ENCODE measurements at regions not wholly inside any gene's neighbourhood (a gene's known extent, or its start where the extent isn't known, plus 50 kb on each side); places are given as distances from the start of the nearest gene placed in this dataset.

DNA sequence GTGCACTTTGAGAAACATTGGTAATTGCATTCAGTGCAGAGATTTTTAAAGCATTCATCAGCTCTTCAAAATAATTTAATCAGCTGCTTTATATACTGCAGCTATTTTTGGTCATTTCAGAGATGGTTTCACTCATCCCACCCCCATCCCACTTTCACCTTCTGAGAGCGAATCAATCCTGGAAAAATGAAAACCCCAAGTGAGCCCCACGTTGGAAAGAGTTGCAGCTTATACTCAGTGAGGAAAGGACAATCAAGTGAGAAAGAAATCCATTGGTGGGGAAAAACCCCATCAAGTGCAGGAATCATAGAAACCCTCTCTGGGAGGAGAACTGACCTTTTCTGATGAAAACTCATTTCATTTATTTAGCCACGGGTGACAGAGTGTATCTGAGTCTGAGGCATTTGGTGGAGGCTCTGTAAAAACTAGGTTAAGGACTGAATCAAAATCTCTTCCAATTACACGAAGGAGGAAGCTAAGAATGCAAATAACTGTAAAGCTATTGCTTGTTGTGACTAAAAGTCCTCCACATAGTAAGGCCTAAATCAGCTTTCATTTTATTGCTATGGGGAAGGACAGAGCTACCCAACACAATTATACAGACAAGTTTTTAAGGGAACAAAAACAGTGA lies 240.4 kb upstream of the PGRMC2 start:
- no peak for DNase-seq (ENCODE audit: low spot score)

DNA sequence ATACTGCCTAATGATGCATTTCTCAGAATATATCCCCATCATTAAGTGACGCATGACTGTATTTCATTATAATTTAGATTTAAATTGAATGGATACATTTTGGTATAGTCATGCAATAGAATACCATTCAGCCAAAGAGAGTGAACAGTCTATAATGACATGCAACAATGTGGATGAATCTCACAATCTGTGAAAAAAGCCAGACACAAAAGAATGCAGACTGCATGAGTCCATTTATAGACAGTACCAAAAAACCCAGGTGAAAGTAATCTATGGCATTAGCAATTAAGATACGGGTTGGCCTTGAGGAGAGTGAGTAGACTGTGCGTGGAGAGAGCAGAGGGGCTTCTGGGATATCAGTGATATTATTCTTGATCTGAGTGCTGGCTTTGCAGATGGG lies 239.7 kb upstream of the PGRMC2 start:
- DNase-seq (ENCODE audit: low spot score), result no peak

DNA sequence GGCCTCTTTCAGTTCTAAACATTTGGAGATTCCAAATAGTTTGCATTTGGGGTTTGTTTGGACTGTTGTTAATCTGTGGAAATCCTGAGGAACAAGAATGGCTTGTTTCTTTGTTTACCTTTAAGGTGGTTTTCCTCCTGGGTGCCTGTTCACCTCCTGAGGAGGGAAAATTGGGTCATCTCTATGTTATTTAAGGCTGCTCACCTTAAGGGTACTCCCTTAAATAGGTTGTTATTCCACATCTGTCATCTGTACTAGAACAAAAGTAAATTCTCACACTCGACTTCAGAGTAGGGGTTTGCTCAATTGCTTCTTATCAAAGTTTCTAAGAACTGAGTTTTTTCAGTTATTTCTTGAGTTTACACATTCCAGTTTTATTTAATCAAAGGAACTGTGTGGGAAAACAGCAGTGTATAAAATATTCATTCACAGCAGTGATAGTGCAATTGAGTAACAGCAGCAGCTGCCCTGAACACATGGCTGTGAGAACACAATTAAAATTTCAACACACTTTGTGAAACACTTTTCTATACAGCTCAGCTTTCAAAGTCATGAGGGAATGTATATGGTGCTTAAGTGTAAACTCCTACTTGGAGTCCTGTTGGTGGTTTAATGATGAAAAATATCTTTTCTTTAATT lies 238.5 kb upstream of the PGRMC2 start:
- no peak for DNase-seq (ENCODE audit: low spot score)

DNA sequence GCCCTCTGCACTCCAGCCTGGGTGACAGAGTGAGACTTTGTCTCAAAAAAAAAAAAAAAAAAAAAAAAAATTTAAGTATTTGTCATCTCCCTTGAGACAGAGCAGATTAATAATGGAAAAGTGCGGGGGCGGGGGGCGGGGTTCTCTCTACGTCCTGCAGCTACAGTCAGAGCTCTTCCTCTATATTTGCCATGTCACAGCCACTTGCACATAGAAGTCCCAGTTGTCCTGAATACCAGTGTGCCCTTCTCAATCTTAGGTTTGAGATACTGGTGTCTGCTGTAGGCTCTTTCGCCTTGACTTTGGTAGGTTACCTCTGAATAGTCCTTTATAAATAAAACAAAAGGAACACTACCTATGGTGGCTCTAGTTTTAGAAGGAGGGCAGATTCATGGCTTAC lies 237.8 kb upstream of the PGRMC2 start:
- DNase-seq (ENCODE audit: low spot score), result no peak

DNA sequence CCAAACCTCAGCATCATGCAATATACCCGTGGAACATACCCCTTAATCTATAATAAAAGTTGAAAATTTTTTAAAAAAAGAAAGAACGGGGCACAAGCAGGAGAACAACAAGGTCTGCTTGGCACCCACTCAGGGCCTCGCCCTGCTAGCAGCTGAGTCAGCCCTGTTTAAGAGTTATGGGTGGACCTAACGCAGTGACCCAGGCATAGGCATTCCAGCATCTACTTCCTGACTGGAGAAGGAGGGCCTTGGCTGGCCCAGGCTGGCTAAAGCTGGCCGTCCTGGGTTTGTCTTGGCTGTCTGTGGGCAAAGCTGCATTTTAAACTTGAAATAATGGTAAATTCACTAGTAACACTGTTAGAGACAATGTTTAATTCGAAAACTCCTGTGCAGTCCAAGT lies 236.7 kb upstream of the PGRMC2 start:
- no peak for DNase-seq (ENCODE audit: low spot score)

DNA sequence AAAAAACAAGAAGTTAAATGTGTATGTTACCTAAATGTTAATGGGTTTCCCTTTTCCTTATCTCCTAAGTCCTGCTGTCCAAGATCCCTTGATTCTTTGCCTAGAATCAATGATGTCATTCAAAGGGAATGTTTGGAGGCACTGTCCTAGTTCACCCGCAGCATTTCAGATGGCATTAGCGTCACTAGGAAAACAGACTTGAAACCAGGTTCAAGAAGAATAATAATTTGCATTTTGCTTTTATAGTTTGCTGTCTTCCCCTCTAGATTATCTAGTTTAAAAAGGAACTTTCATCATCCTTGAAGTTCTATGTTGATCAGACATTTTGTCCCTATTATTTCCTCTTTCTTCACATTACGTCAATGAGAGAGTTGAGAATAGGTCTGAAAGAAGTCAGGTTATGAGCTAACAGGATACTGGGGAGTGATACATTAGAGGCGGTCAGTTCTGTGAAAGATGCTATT lies 234.1 kb upstream of the PGRMC2 start:
- no peak for DNase-seq (ENCODE audit: low spot score)

DNA sequence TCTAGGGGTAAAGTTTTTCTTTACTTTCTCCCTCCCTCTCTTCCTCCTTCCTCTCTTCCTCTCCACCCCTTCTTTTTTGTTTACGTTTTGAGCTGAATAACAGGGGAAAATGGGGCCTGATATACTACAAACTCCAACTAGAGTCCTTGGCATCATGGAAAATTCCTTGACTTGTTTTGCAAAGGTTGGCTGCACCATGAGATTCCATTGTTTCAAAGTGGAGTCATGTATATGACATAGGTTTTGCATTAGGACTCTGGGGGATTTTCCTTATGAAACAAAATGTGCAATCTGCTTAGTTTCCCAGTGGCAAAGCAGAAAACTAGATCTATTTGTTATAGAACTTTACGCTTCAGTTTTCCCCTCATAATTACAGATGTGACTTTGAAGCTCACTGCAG lies 233.5 kb upstream of the PGRMC2 start:
- DNase-seq (ENCODE audit: low spot score), result no peak

DNA sequence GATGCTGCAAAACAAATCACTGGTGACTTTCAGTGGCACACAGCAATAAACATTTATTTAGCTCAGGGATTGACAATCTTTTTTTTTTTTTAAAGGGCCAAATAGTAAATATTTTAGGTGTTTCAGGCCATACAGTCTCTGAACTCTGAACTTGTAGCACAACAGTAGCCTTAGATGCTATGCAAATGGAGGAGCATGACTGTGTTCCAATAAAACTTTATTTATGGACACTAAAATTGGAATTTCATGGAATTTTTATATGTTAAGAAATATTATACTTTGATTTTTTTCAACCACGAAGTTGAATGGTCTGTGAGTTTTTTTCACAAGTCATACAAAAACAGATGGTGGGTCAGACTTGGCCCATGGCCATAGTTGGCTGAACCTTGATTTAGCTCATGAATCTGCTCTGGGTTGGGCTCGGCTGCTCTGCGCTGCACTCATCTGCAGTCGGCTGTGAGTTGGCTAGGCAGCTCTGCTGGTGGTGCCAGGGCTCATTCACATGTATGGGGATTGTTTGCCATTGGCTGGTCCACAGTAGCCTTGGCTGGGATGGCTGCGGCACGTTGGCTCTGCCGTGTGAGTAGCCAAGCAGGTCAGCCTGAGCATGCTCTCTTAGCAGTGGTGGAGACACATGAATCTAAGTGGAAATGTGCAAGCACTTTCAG lies 231.7 kb upstream of the PGRMC2 start:
- no peak for DNase-seq (ENCODE audit: low spot score)

DNA sequence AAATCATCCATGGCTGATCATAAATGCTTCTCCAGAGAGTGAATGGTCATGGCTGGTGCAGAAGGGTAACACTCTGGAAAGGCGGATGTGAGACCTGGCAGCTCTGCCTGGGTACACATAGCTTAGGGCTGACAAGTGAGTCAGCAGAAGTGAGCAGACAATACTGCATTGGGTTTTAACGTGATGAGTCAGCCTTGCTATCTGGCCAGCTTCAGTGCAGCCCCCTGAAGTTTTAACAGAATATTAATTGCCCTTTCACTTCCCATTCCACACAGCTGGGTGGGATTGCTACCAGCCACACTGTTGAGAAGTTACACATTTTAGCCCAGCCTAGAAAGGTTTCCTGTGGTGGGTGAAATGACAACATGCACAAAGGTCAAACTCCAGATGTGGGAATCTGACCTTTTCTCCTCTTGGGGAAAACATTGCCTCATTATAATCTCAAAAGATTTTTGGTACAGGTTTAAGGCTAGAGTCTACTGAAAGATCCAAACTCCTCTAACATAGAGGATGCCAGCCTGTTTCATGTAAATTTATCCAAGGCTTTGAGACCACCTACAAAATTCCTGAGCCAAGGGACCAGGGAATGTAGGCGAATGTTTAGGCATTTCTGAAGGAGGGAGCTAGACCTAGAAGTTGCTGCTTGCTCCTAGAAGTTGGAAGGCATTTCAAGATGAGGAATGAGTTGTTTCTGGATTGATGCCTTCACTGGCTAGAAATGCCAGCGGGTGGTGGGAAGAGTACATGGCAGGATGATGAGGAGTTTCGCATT lies 230.3 kb upstream of the PGRMC2 start:
- no peak for DNase-seq (ENCODE audit: low spot score)

DNA sequence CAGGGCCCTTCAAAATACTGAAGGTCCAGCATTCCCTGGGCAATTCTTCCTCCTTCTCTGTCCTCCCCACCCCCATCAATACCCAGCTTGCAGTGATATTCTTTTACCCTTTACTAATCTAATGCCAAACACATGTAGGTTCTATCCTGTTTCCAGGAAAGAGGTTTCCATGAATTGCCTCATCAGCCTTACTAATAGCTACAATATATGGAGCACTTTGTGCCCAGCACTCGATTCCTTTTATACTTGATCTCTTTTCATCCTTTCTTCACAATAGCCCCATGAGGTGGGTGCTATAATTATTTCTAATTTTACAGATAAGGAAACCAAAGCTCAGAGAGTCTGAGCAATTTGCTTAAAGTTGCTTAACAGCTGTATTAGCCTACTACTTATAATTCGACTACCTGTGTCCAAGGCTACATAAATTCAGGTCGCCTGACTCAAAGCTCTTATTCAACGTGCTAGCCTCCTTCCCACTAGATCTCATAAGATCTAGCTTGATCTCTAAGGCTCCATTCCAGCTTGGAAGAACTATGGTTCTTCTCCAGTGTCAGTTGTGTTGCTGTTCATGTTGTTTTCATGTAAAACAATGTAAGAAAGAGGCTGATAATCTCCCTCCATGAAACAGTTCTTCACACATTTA lies 229.6 kb upstream of the PGRMC2 start:
- no peak for DNase-seq (ENCODE audit: low spot score)

DNA sequence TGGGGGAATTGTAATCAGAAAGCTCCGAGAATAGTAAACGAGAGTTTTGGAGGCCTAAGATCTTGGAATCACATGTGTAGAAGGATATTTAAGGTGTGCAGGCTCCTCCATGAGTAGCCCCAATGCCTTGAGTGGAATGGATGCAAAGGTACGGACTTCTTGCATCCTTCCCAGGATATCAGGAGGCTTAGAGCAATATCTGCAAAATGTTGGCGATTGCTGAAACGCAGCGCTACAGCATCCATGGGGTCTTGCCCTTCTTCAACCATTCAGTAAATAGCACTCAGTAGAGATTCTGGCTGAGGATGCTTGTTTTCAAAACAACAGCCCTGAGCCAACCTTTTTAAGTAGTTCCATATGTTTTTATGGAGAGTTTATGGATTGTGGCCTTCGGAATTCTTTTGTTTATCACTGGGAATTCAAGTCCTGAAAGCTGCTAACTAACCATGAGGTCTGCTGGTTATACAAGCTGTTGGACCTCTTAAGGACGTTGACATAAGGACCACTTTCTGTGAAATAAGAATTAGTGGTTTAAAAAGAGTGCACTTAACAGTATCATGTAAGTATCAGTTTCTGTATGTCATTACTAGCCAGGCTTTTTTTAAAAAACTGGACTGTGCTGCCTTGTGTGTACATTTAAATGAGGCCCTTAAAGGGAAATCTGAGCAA lies 228.8 kb upstream of the PGRMC2 start:
- no peak for DNase-seq (ENCODE audit: low spot score)

DNA sequence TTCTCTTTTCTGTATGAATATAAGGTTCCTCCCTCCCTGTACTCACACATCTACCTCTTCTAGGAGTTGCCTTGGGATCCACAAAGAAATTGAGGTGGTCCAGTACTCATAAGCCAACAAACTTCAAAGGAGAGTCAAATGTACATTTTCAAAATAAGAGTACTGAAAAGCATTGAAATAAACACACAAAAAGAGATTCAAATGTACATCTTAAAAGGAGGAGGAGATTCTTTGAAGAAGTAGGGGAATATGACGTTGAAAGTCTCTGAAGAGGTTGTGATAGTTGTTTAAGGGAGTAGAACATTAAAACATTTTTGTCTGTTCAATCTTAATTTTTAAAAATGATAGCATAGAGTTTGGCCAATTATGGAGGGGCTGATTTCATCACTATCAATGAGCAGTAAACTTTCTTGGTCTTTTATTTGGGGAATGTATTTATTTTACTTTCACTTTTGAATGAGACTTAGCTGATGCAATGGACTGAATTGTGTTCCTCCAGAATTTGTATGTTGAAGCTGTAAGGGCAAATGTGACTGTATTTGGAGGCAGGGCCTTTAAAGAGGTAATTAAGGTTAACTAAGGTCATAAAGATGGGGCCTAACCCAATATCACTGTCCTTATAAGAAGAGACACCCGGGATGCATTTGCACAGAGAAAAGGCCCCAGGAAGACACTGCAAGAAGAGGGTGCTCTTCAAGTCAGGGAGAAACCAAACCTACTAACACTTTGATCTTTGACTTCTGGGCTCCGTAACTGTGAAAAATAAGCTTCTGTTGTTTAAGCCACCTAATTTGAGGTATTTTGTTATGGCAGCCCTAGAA lies 226.3 kb upstream of the PGRMC2 start:
- no peak for DNase-seq (ENCODE audit: low spot score)

DNA sequence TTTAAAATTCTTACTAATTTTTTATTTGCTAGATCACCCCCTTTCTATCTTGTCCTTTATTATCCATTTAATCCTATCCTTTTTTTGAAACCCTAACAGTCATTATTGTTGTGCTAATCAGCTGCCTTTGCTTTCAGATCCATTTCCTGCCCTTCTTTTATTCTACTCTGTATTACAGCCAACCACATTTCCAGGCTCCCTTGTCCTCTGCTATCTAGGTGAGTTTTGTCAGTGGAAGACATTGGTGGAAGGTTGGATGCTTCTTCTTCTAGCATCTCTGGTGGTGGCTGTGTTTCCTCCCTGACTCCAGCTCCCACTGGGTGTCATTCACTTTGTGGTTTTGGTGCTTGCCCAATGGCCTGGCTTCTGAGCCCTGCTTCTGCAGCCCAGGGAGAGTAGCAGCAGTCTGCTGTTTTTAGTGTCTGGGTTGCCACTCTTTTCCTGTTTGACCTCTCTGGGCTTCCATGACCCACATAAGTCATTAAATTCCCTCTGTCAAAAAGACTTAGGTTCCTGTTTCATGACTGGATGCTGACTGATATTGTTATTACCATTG lies 225.2 kb upstream of the PGRMC2 start:
- no peak for DNase-seq (ENCODE audit: low spot score)

DNA sequence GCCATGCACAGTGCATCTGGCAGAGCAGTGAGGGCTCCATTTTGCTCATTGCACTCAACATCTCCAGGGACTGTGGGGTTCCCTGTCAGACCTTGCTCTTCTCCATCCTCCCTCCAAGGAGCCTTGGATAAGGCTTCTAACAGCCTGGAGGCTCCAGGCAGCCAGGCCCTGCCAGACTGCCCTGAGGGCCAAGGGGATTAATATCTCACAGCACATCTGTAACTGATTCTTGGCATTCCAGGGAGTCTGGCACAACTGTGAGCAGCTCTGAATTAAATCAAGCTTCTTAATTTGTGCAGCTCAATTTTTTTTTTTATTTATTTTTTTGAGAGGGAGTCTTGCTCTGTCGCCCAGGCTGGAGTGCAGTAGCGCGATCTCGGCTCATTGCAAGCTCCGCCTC lies 224.5 kb upstream of the PGRMC2 start:
- DNase-seq (ENCODE audit: low spot score), result no peak

DNA sequence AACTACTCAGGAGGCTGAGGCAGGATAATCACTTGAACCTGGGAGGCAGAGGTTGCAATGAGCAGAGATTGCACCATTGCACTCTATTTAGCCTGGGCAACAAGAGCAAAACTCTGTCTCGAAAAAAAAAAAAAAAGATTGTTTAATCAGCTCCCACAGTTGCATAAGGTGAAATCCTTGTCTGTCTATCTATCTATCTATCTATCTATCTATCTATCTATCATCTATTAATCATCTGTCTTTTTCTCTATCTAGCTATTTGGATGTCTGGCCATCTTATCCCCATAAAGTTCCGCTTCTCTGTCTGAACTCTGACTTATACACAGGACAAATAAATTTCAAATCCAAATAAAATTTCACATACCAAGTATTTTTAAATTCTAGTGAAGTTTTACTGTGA lies 223.2 kb upstream of the PGRMC2 start:
- DNase-seq (ENCODE audit: low spot score), result no peak

DNA sequence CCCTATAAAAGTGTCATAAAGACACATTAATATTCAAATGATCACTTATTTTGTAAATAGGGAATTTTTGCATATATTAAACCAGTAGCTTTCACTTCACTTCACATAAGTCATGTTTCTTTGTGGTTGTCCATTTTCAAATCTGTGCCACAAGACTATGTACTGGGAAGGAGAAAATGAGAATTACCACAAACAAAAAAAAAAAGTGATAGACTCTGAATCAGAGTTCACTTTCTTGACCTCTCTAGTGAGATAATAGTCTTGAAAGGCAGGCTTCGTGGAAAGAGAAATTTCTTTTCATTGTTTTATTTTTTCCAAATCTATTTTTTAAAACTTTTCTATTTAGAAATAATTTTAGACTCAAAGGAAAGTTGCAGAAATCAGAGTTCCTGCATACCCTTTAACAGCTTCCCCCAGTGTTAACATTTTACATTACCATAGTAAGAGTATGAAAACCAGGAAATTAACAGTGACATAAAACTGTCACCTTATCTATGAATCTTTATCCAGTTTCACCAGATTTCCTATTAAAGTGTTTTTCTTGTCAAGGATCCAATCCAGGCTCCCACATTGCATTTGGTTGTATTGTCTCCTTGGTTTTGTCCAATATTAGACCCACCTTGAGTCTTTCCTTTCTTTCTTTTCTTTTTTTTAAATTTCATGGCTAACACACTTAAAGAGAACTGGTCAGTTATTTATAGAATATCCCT lies 215.4 kb upstream of the PGRMC2 start:
- DNase-seq (ENCODE audit: low spot score), result no peak

DNA sequence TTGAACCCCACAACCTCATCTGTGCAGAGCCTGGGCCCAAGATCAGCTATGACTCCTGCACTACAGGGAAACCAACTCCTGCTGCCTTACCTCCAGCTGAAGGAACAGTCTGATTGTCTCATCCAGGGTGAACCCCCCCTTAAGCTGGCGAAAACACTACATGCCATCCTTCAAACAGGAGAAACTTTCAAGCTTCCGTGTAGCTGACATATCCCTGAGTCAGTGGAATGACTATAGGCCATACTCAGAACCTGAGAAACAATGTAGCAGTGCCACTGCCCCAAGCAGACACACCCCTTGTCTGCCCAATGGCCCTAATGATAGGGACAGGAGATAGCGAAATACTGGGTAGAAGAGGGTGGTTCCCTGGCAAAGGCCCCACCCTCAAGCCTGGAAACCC lies 213.6 kb upstream of the PGRMC2 start:
- DNase-seq (ENCODE audit: low spot score), result no peak

DNA sequence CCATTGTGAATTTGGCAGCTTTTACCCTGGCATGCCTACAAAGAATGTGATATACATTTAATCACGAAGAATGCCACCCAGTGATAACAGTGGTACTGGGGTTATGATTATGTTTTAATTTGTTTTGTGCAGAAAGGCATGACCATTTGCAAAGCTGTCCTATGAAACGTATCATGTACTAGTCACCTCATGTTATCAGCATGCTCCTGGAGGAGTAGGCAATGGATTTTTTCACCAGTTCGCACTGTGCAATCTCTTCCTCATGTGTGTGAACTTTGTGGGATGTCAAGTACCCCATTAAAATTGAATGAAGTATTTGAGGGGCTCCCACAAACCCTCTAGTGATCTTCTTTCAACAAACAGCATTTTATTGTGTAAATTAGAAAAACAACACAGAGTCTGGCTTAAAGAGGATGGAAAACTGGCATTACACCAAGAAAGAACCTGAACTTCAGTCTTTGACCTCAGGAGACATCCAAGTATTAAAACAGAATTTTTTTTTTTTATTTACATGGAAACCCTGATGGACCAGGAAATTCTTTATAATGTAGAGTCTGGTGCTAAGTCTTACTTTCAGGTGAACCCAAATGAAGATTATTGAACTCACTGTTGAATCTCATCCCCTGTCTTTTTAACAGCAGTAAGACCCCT lies 200.6 kb upstream of the PGRMC2 start:
- no peak for DNase-seq (ENCODE audit: low spot score)

DNA sequence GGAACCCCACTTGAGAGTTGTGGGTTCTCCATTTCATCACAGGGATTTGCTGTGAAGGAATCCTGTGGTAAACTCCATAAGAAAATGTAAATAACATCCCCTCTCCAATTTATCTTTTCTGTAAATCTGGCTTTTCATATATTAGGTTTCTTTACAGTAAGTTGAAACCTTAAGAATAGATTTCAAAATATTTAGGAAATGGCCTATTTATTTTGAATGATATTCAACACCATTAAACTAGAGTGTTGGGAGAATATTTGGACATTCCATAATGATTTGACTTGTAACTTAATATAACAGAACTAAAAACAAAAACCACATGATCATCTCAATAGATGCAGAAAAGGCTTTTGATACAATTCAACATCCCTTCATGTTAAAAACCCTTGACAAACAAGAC lies 197.3 kb upstream of the PGRMC2 start:
- no peak for DNase-seq (ENCODE audit: low spot score)
